Neuronal stem cell (in vitro differentiated cells): ENCODE measurements at regions not wholly inside any gene's neighbourhood (a gene's known extent, or its start where the extent isn't known, plus 50 kb on each side); places are given as distances from the start of the nearest gene placed in this dataset.
"Not testable (repeated sequence)": the region's sequence is repeated elsewhere in the genome, so short reads cannot be mapped to it uniquely, and the experiment has no call there.

ENCODE experiments used
- DNase-seq: peaks from one replicate; pipeline ENCODE4 v3.0.0-alpha.2; 2013; ENCODE audit warnings: low spot score
- H2AFZ ChIP-seq: one replicate; pipeline ENCODE4 v1.6.1; 2013; ENCODE audit warnings: mild to moderate bottlenecking, low read length, inconsistent platforms
- H2AK5ac ChIP-seq: 2 replicates; pipeline ENCODE4 v1.6.1; 2013; ENCODE audit warnings: low read depth, mild to moderate bottlenecking, inconsistent platforms, low read length, moderate library complexity, mixed read lengths
- H2BK120ac ChIP-seq: 2 replicates; pipeline ENCODE4 v1.6.1; 2013; ENCODE audit warnings: low read depth, mild to moderate bottlenecking, inconsistent platforms, low read length, moderate library complexity, mixed read lengths
- H2BK12ac ChIP-seq: one replicate; pipeline ENCODE4 v1.6.1; 2013; ENCODE audit warnings: low read length, inconsistent platforms
- H2BK15ac ChIP-seq: 2 replicates; pipeline ENCODE4 v1.6.1; 2013; ENCODE audit warnings: mild to moderate bottlenecking, low read length, inconsistent platforms, mixed read lengths
- H2BK5ac ChIP-seq: one replicate; pipeline ENCODE4 v1.6.1; 2013; ENCODE audit warnings: inconsistent platforms, mild to moderate bottlenecking, low read length, moderate library complexity
- H3K14ac ChIP-seq: one replicate; pipeline ENCODE4 v1.6.1; 2013; ENCODE audit warnings: low read length, inconsistent platforms
- H3K18ac ChIP-seq: 2 replicates; pipeline ENCODE4 v1.6.1; 2013; ENCODE audit warnings: low read length, inconsistent platforms
- H3K23ac ChIP-seq: 2 replicates; pipeline ENCODE4 v1.6.1; 2013; ENCODE audit warnings: low read depth, mild to moderate bottlenecking, mixed read lengths, low read length, inconsistent platforms; ENCODE audit not compliant: poor library complexity
- H3K27ac ChIP-seq: replicated peaks from 3 replicates; pipeline ENCODE4 v1.5.1; 2013; ENCODE audit warnings: low read length, inconsistent platforms
- H3K27me3 ChIP-seq, 3 experiments: 2 replicates each; pipeline ENCODE4 v1.6.1; 2013; ENCODE audit warnings: low read length in 3 of 3, mild to moderate bottlenecking in 2 of 3, inconsistent platforms in 1 of 3, low read depth in 1 of 3, mixed read lengths in 1 of 3, moderate library complexity in 1 of 3; ENCODE audit not compliant: control insufficient read depth in 3 of 3, insufficient read depth in 3 of 3
- H3K36me3 ChIP-seq, 2 donors: replicated peaks in 1 of 2; 2 replicates each; pipeline ENCODE4 v1.6.1; 2013; ENCODE audit warnings: low read length in 2 of 2; ENCODE audit not compliant: control insufficient read depth in 2 of 2, insufficient read depth in 2 of 2
- H3K4ac ChIP-seq: 2 replicates; pipeline ENCODE4 v1.6.1; 2013; ENCODE audit warnings: inconsistent platforms, mild to moderate bottlenecking, low read length, moderate library complexity
- H3K4me1 ChIP-seq, 2 donors: 1 replicate in 1 of 2; 2 replicates in 1 of 2; pipeline ENCODE4 v1.6.1; 2013; ENCODE audit warnings: low read length in 2 of 2, low read depth in 1 of 2; ENCODE audit not compliant: control insufficient read depth in 2 of 2, insufficient read depth in 1 of 2
- H3K4me2 ChIP-seq: one replicate; pipeline ENCODE4 v1.6.1; 2013; ENCODE audit warnings: mild to moderate bottlenecking, low read length, inconsistent platforms; ENCODE audit not compliant: insufficient read depth, poor library complexity, severe bottlenecking
- H3K4me3 ChIP-seq, 2 donors: 2 replicates each; pipeline ENCODE4 v1.5.1; 2013; ENCODE audit warnings: low read length in 2 of 2, mild to moderate bottlenecking in 2 of 2, inconsistent platforms in 1 of 2, moderate library complexity in 1 of 2
- H3K79me1 ChIP-seq: one replicate; pipeline ENCODE4 v1.6.1; 2013; ENCODE audit warnings: low read depth, mild to moderate bottlenecking, inconsistent platforms, low read length, moderate library complexity
- H3K9ac ChIP-seq: one replicate; pipeline ENCODE4 v1.6.1; 2013; ENCODE audit warnings: mild to moderate bottlenecking, low read depth, low read length, inconsistent platforms; ENCODE audit not compliant: poor library complexity
- H3K9me3 ChIP-seq, 2 donors: replicated peaks in 1 of 2; 2 replicates each; pipeline versions ENCODE3 to v1.6.1; 2013; ENCODE audit warnings: low read length in 2 of 2, mild to moderate bottlenecking in 2 of 2, inconsistent platforms in 1 of 2, low read depth in 1 of 2, mixed read lengths in 1 of 2, moderate library complexity in 1 of 2; ENCODE audit not compliant: control insufficient read depth in 2 of 2, insufficient read depth in 1 of 2
- H4K8ac ChIP-seq: one replicate; pipeline ENCODE4 v1.6.1; 2013; ENCODE audit warnings: low read depth, mild to moderate bottlenecking, inconsistent platforms, low read length, moderate library complexity
- H4K91ac ChIP-seq: one replicate; pipeline ENCODE4 v1.6.1; 2013; ENCODE audit warnings: low read length, low read depth, mild to moderate bottlenecking, inconsistent platforms; ENCODE audit not compliant: poor library complexity
- WGBS, 2 donors: extraction: QIAGEN DNeasy Blood & Tissue Kit; methylation state at CpG; one replicate each; pipeline ENCODE4 v1.1.7; 2013; ENCODE audit warnings: missing lambda C conversion rate in 2 of 2, mixed read lengths in 1 of 2; ENCODE audit not compliant: insufficient read length in 2 of 2, insufficient replicate concordance in 1 of 2; ENCODE audit errors: extremely low coverage in 2 of 2; 5-methylcytosine and 5-hydroxymethylcytosine counted together

GRCh38 chr13:90348477-90349136 is 998.9 kb upstream of the MIR17HG start:
- H3K23ac ChIP-seq, H3K27ac ChIP-seq, H3K9me3 ChIP-seq, H3K27me3 ChIP-seq, H2BK15ac ChIP-seq, H4K8ac ChIP-seq, H4K91ac ChIP-seq, H2AK5ac ChIP-seq, H3K18ac ChIP-seq, H3K4me1 ChIP-seq, H3K9ac ChIP-seq, DNase-seq, H3K36me3 ChIP-seq, H3K4ac ChIP-seq, H2AFZ ChIP-seq, H3K4me2 ChIP-seq, H2BK12ac ChIP-seq, H2BK5ac ChIP-seq, H3K14ac ChIP-seq, H3K79me1 ChIP-seq, H3K4me3 ChIP-seq, H2BK120ac ChIP-seq: not testable (repeated sequence)
- WGBS, 2 donors: no CpG with 5 or more reads among the region's 42 CpGs

DNA sequence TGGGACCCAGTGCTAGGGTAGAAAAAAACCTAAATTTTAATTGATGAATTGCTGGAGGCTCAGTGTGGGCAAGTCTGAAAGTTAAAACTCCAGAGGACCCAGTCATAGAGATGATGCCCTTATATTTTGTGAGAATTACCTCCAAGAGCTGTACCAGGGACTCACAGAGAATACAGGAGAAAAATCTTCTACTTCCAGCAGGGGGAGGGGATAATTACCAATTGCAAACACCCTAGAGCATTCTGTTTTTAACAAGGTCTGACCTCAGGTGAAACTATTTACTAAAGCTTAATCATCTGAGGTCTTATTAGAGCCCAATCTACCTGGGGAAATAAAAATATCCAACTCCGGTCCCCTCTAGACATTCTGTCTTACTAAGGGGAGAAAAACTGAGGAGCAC is 994.7 kb upstream of the MIR17HG start:
- Histone ChIP-seq H3K9me3 (no peaks in the 10 kb centered on the region), H2AK5ac (no peak overlapping the region), H2BK120ac (no peak overlapping the region), H3K27me3 (no peaks in the 10 kb centered on the region), H4K8ac (no peak overlapping the region), H2BK12ac (no peak overlapping the region), H3K14ac (no peak overlapping the region), H2BK15ac (no peak overlapping the region), H3K23ac (no peak overlapping the region), H2AFZ (no peak overlapping the region), H4K91ac (no peak overlapping the region), H2BK5ac (no peak overlapping the region), H3K9ac (no peak overlapping the region), H3K4me1 (no peaks in the 10 kb centered on the region), H3K27ac (no peak overlapping the region), H3K79me1 (peaks cover 2% of the 10 kb centered on the region), H3K4me3 (no peak overlapping the region), H3K18ac (no peak overlapping the region), H3K4me2 (no peak overlapping the region), H3K4ac (no peak overlapping the region), H3K36me3 (no peaks in the 10 kb centered on the region)
- no CpG with 5 or more reads among the region's 1 CpG for WGBS, 2 donors
- no peak for DNase-seq

- Histone ChIP-seq H2BK5ac (no peak overlapping the region), H4K8ac (no peak overlapping the region), H3K4me2 (no peak overlapping the region), H4K91ac (no peak overlapping the region), H3K4me3 (no peak overlapping the region), H2BK15ac (no peak overlapping the region), H3K9me3 (no peaks in the 10 kb centered on the region), H3K9ac (no peak overlapping the region), H3K18ac (no peak overlapping the region), H2BK120ac (no peak overlapping the region), H3K27me3 (no peaks in the 10 kb centered on the region), H3K36me3 (no peaks in the 10 kb centered on the region), H2AK5ac (no peak overlapping the region), H3K4me1 (no peaks in the 10 kb centered on the region), H3K14ac (no peak overlapping the region), H3K79me1 (no peaks in the 10 kb centered on the region), H2AFZ (no peak overlapping the region), H3K27ac (no peak overlapping the region), H3K23ac (no peak overlapping the region), H2BK12ac (no peak overlapping the region), H3K4ac (no peak overlapping the region)
- WGBS, 2 donors: no CpG with 5 or more reads among the region's 1 CpG
- DNase-seq: no peak
Observed at GRCh38 chr13:90355162-90355751, 992.2 kb upstream of the MIR17HG start.

DNA sequence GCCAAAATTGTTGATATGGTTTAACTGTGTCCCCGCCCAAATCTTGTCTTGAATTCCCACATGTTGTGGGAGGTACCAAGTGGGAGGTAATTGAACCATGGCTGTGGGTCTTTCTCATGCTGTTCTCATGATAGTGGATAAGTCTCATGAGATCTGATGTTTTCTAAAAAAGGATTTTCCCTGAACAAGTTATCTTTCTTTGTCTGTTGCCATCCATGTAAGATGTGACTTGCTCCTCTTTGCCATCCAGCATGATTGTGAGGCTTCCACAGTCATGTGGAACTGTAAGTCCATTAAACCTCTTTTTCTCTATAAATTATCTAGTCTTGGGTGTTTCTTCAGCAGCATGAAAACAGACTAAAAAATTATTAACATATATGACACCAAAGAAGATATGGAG is 986.7 kb upstream of the MIR17HG start:
- H3K79me1 ChIP-seq: no peaks in the 10 kb centered on the region
- H2BK120ac ChIP-seq: no peak overlapping the region
- no peak overlapping the region for H2BK12ac ChIP-seq
- H3K23ac ChIP-seq: no peak overlapping the region
- WGBS, 2 donors: no CpG with 5 or more reads among the region's 1 CpG
- no peaks in the 10 kb centered on the region for H3K36me3 ChIP-seq
- no peaks in the 10 kb centered on the region for H3K27me3 ChIP-seq
- no peak overlapping the region for H4K8ac ChIP-seq
- no peak overlapping the region for H4K91ac ChIP-seq
- H3K18ac ChIP-seq: no peak overlapping the region
- no peak overlapping the region for H3K4me3 ChIP-seq
- H2BK15ac ChIP-seq: no peak overlapping the region
- H2BK5ac ChIP-seq: no peak overlapping the region
- H2AFZ ChIP-seq: no peak overlapping the region
- H3K4me2 ChIP-seq: no peak overlapping the region
- no peak overlapping the region for H3K9ac ChIP-seq
- H3K4ac ChIP-seq: no peak overlapping the region
- no peak overlapping the region for H3K27ac ChIP-seq
- no peaks in the 10 kb centered on the region for H3K9me3 ChIP-seq
- no peak for DNase-seq
- H3K4me1 ChIP-seq: no peaks in the 10 kb centered on the region
- H2AK5ac ChIP-seq: no peak overlapping the region
- H3K14ac ChIP-seq: no peak overlapping the region
